ENCODE measurements at regions not wholly inside any gene's neighbourhood (a gene's known extent, or its start where the extent isn't known, plus 50 kb on each side); places are given as distances from the start of the nearest gene placed in this dataset.
A peak's percentile ranks its signal among the peaks of the same experiment; 100 is the strongest.

GRCh38 chr18:53864770-53865169, 359.7 kb downstream of the MBD2 start:
- Histone ChIP-seq H3K27ac (ENCODE audit: low read depth, low read length) (no peak overlapping the region), H3K36me3 (ENCODE audit: insufficient read depth, low read length) (no peaks in the 10 kb centered on the region), H3K4me1 (ENCODE audit: insufficient read depth, low read length) (no peaks in the 10 kb centered on the region), H3K4me3 (ENCODE audit: insufficient read depth, low read length) (no peak overlapping the region), H3K79me2 (ENCODE audit: insufficient read depth, low read length) (no peaks in the 10 kb centered on the region), H3K27me3 (ENCODE audit: insufficient read depth, low read length) (no peaks in the 10 kb centered on the region), H4K20me1 (ENCODE audit: insufficient read depth, low read length) (no peaks in the 10 kb centered on the region), H3K4me2 (ENCODE audit: insufficient read depth, low read length) (no peak overlapping the region), H3K9me3 (ENCODE audit: low read depth, low read length) (no peaks in the 10 kb centered on the region), H2AFZ (ENCODE audit: low read length) (no peak overlapping the region)
- peak; percentile 17 for TF ChIP-seq CTCF (IDR thresholded peaks at IDR 0.05; ENCODE audit: extremely low read depth, low read depth, low read length)
- no peak for DNase-seq (ENCODE audit: insufficient read length, low spot score, missing footprints)

GRCh38 chr18:53862921-53863320, 361.5 kb downstream of the MBD2 start:
- Histone ChIP-seq H3K4me1 (ENCODE audit: insufficient read depth, low read length) (no peaks in the 10 kb centered on the region), H3K9me3 (ENCODE audit: low read depth, low read length) (no peaks in the 10 kb centered on the region), H4K20me1 (ENCODE audit: insufficient read depth, low read length) (no peaks in the 10 kb centered on the region), H3K79me2 (ENCODE audit: insufficient read depth, low read length) (no peaks in the 10 kb centered on the region), H3K36me3 (ENCODE audit: insufficient read depth, low read length) (no peaks in the 10 kb centered on the region), H2AFZ (ENCODE audit: low read length) (no peak overlapping the region), H3K27me3 (ENCODE audit: insufficient read depth, low read length) (no peaks in the 10 kb centered on the region), H3K27ac (ENCODE audit: low read depth, low read length) (no peak overlapping the region), H3K4me2 (ENCODE audit: insufficient read depth, low read length) (no peak overlapping the region), H3K4me3 (ENCODE audit: insufficient read depth, low read length) (no peak overlapping the region)
- no peak for DNase-seq (ENCODE audit: insufficient read length, low spot score, missing footprints)
- TF ChIP-seq CTCF (IDR thresholded peaks at IDR 0.05; ENCODE audit: extremely low read depth, low read depth, low read length), result no peak

- no peaks in the 10 kb centered on the region for H3K9me3 ChIP-seq (ENCODE audit: low read depth, low read length)
- no peak for DNase-seq (ENCODE audit: insufficient read length, low spot score, missing footprints)
- H2AFZ ChIP-seq (ENCODE audit: low read length), result no peak overlapping the region
- H3K79me2 ChIP-seq (ENCODE audit: insufficient read depth, low read length), result no peaks in the 10 kb centered on the region
- no peak overlapping the region for H3K4me2 ChIP-seq (ENCODE audit: insufficient read depth, low read length)
- TF ChIP-seq CTCF (IDR thresholded peaks at IDR 0.05; ENCODE audit: extremely low read depth, low read depth, low read length), result no peak
- H3K4me3 ChIP-seq (ENCODE audit: insufficient read depth, low read length), result no peak overlapping the region
- no peak overlapping the region for H3K27ac ChIP-seq (ENCODE audit: low read depth, low read length)
- no peaks in the 10 kb centered on the region for H3K27me3 ChIP-seq (ENCODE audit: insufficient read depth, low read length)
- no peaks in the 10 kb centered on the region for H3K4me1 ChIP-seq (ENCODE audit: insufficient read depth, low read length)
- H4K20me1 ChIP-seq (ENCODE audit: insufficient read depth, low read length), result no peaks in the 10 kb centered on the region
- no peaks in the 10 kb centered on the region for H3K36me3 ChIP-seq (ENCODE audit: insufficient read depth, low read length)
These were observed 363.3 kb downstream of the MBD2 start for GRCh38 chr18:53861185-53861584.

- H3K4me3 ChIP-seq (ENCODE audit: insufficient read depth, low read length), result no peak overlapping the region
- H3K27me3 ChIP-seq (ENCODE audit: insufficient read depth, low read length), result no peaks in the 10 kb centered on the region
- H3K4me2 ChIP-seq (ENCODE audit: insufficient read depth, low read length), result no peak overlapping the region
- no peaks in the 10 kb centered on the region for H3K4me1 ChIP-seq (ENCODE audit: insufficient read depth, low read length)
- DNase-seq (ENCODE audit: insufficient read length, low spot score, missing footprints), result no peak
- H4K20me1 ChIP-seq (ENCODE audit: insufficient read depth, low read length), result no peaks in the 10 kb centered on the region
- no peak overlapping the region for H2AFZ ChIP-seq (ENCODE audit: low read length)
- H3K9me3 ChIP-seq (ENCODE audit: low read depth, low read length), result no peaks in the 10 kb centered on the region
- H3K36me3 ChIP-seq (ENCODE audit: insufficient read depth, low read length), result no peaks in the 10 kb centered on the region
- no peak overlapping the region for H3K27ac ChIP-seq (ENCODE audit: low read depth, low read length)
- no peak for TF ChIP-seq CTCF (IDR thresholded peaks at IDR 0.05; ENCODE audit: extremely low read depth, low read depth, low read length)
- H3K79me2 ChIP-seq (ENCODE audit: insufficient read depth, low read length), result no peaks in the 10 kb centered on the region
These were observed 364.7 kb downstream of the MBD2 start for GRCh38 chr18:53859764-53860163.
